Mesendoderm (in vitro differentiated cells): ENCODE measurements at regions not wholly inside any gene's neighbourhood (a gene's known extent, or its start where the extent isn't known, plus 50 kb on each side); places are given as distances from the start of the nearest gene placed in this dataset.

Experiments
- DNase-seq: peaks from one replicate; pipeline ENCODE4 v3.0.0; 2013
- H2AK5ac ChIP-seq: 2 replicates; pipeline ENCODE4 v1.6.1; 2013; ENCODE audit warnings: low read length, inconsistent platforms
- H2BK120ac ChIP-seq: 2 replicates; pipeline ENCODE4 v1.6.1; 2013; ENCODE audit warnings: low read depth, mild to moderate bottlenecking, low read length, moderate library complexity, mixed read lengths
- H2BK15ac ChIP-seq: replicated peaks from 2 replicates; pipeline ENCODE4 v1.6.1; 2013; ENCODE audit warnings: low read depth, mild to moderate bottlenecking, moderate library complexity
- H2BK5ac ChIP-seq: 2 replicates; pipeline ENCODE4 v1.6.1; 2013; ENCODE audit warnings: low read length, inconsistent platforms
- H3K18ac ChIP-seq: 2 replicates; pipeline ENCODE4 v1.6.1; 2013; ENCODE audit warnings: mild to moderate bottlenecking, low read length, mixed read lengths
- H3K23ac ChIP-seq: one replicate; pipeline ENCODE4 v1.6.1; 2013; ENCODE audit warnings: low read length
- H3K27ac ChIP-seq: 2 replicates; pipeline ENCODE4 v1.5.1; 2013; ENCODE audit warnings: low read depth, mild to moderate bottlenecking, inconsistent platforms, low read length, moderate library complexity
- H3K27me3 ChIP-seq: 2 replicates; pipeline ENCODE4 v1.6.1; 2013; ENCODE audit warnings: low read length, control low read depth, mild to moderate bottlenecking, inconsistent platforms; ENCODE audit not compliant: insufficient read depth, poor library complexity
- H3K36me3 ChIP-seq: 2 replicates; pipeline ENCODE4 v1.6.1; 2013; ENCODE audit warnings: low read length, inconsistent platforms; ENCODE audit not compliant: control insufficient read depth, insufficient read depth
- H3K4ac ChIP-seq: one replicate; pipeline ENCODE4 v1.6.1; 2013; ENCODE audit warnings: low read depth, mild to moderate bottlenecking, low read length, moderate library complexity
- H3K4me1 ChIP-seq: 2 replicates; pipeline ENCODE4 v1.6.1; 2013; ENCODE audit warnings: low read depth, low read length, inconsistent platforms; ENCODE audit not compliant: control insufficient read depth
- H3K4me2 ChIP-seq: 2 replicates; pipeline ENCODE4 v1.6.1; 2013; ENCODE audit warnings: low read length
- H3K4me3 ChIP-seq: 2 replicates; pipeline ENCODE4 v1.5.1; 2013; ENCODE audit warnings: mild to moderate bottlenecking, low read length
- H3K56ac ChIP-seq: one replicate; pipeline ENCODE4 v1.6.1; 2013; ENCODE audit warnings: low read length
- H3K79me1 ChIP-seq: 2 replicates; pipeline ENCODE4 v1.6.1; 2013; ENCODE audit warnings: low read length, inconsistent platforms
- H3K79me2 ChIP-seq: 2 replicates; pipeline ENCODE4 v1.6.1; 2013; ENCODE audit warnings: mild to moderate bottlenecking, low read length; ENCODE audit not compliant: control insufficient read depth, insufficient read depth
- H3K9ac ChIP-seq: 2 replicates; pipeline ENCODE4 v1.6.1; 2013; ENCODE audit warnings: low read length, inconsistent platforms
- H4K5ac ChIP-seq: one replicate; pipeline ENCODE4 v1.6.1; 2013; ENCODE audit warnings: low read length
- H4K8ac ChIP-seq: one replicate; pipeline ENCODE4 v1.6.1; 2013; ENCODE audit warnings: low read depth, mild to moderate bottlenecking, control low read depth, low read length, moderate library complexity
- WGBS: extraction: QIAGEN DNeasy Blood & Tissue Kit; methylation state at CpG from one replicate; pipeline ENCODE4 v1.1.7; 2013; ENCODE audit warnings: low lambda C conversion rate, missing lambda C conversion rate; ENCODE audit not compliant: insufficient coverage; ENCODE audit errors: extremely low coverage; 5-methylcytosine and 5-hydroxymethylcytosine counted together

GRCh38 chr6:8246403-8246802, 144.1 kb upstream of the EEF1E1 start:
- no peak overlapping the region for H3K4ac ChIP-seq
- H3K79me1 ChIP-seq = no peaks in the 10 kb centered on the region
- H2BK120ac ChIP-seq = no peak overlapping the region
- H3K9ac ChIP-seq = no peak overlapping the region
- H3K23ac ChIP-seq = no peak overlapping the region
- no peak overlapping the region for H4K5ac ChIP-seq
- no peak overlapping the region for H3K4me2 ChIP-seq
- H3K56ac ChIP-seq = no peak overlapping the region
- DNase-seq = no peak
- no peak overlapping the region for H2BK5ac ChIP-seq
- H2AK5ac ChIP-seq = no peak overlapping the region
- no peaks in the 10 kb centered on the region for H3K27me3 ChIP-seq
- no peaks in the 10 kb centered on the region for H3K36me3 ChIP-seq
- H3K18ac ChIP-seq = no peak overlapping the region
- no peak overlapping the region for H2BK15ac ChIP-seq
- H4K8ac ChIP-seq = no peak overlapping the region
- H3K4me1 ChIP-seq = no peaks in the 10 kb centered on the region
- no peak overlapping the region for H3K4me3 ChIP-seq
- H3K27ac ChIP-seq = no peak overlapping the region
- H3K79me2 ChIP-seq = no peaks in the 10 kb centered on the region
- no CpG with 5 or more reads among the region's 2 CpGs for WGBS

- H3K79me1 ChIP-seq = no peaks in the 10 kb centered on the region
- H3K9ac ChIP-seq = no peak overlapping the region
- WGBS = no CpG with 5 or more reads among the region's 6 CpGs
- no peaks in the 10 kb centered on the region for H3K79me2 ChIP-seq
- H3K4me1 ChIP-seq = no peaks in the 10 kb centered on the region
- no peak overlapping the region for H3K56ac ChIP-seq
- no peak overlapping the region for H2BK15ac ChIP-seq
- no peak overlapping the region for H3K23ac ChIP-seq
- H4K8ac ChIP-seq = peak overlapping the region; percentile 65
- no peaks in the 10 kb centered on the region for H3K36me3 ChIP-seq
- H2BK120ac ChIP-seq = no peak overlapping the region
- no peak overlapping the region for H3K4me3 ChIP-seq
- no peak overlapping the region for H2AK5ac ChIP-seq
- H3K4ac ChIP-seq = no peak overlapping the region
- H3K27me3 ChIP-seq = no peaks in the 10 kb centered on the region
- H3K18ac ChIP-seq = no peak overlapping the region
- no peak for DNase-seq
- H2BK5ac ChIP-seq = no peak overlapping the region
- no peak overlapping the region for H4K5ac ChIP-seq
- H3K27ac ChIP-seq = no peak overlapping the region
- no peak overlapping the region for H3K4me2 ChIP-seq
These were observed 143.4 kb upstream of the EEF1E1 start for GRCh38 chr6:8245726-8246125.

DNA sequence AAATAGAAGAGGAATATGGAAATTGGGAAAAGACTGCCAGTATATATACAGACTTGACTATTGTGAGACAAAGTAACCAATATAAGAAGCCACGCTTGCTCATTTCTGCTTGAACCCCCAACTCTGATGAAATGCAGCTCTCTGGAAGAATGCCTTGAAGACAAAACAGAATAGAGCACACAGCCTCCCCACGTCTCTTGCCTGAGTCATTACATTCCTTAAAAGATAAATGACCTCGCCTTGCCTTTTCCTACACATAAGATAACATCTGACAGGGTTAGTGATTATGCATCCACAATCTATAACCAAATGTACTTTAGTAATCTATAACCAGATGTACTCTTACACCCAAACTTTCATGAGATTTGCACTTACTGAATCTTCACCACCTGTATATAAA, 141.1 kb upstream of the EEF1E1 start:
- no peak overlapping the region for H3K23ac ChIP-seq
- WGBS = no CpG with 5 or more reads among the region's 3 CpGs
- H2BK15ac ChIP-seq = no peak overlapping the region
- no peak overlapping the region for H4K5ac ChIP-seq
- H3K27ac ChIP-seq = no peak overlapping the region
- H3K79me2 ChIP-seq = no peaks in the 10 kb centered on the region
- H3K56ac ChIP-seq = no peak overlapping the region
- no peak overlapping the region for H3K4ac ChIP-seq
- no peak overlapping the region for H3K4me2 ChIP-seq
- no peaks in the 10 kb centered on the region for H3K79me1 ChIP-seq
- no peak overlapping the region for H3K4me3 ChIP-seq
- DNase-seq = peak; percentile 61
- H3K27me3 ChIP-seq = no peaks in the 10 kb centered on the region
- no peaks in the 10 kb centered on the region for H3K36me3 ChIP-seq
- no peak overlapping the region for H3K18ac ChIP-seq
- H3K4me1 ChIP-seq = no peaks in the 10 kb centered on the region
- H4K8ac ChIP-seq = no peak overlapping the region
- no peak overlapping the region for H2BK120ac ChIP-seq
- H2BK5ac ChIP-seq = no peak overlapping the region
- H2AK5ac ChIP-seq = no peak overlapping the region
- no peak overlapping the region for H3K9ac ChIP-seq

GRCh38 chr6:8242885-8243284, 140.5 kb upstream of the EEF1E1 start:
- no peak overlapping the region for H3K4me2 ChIP-seq
- no peaks in the 10 kb centered on the region for H3K27me3 ChIP-seq
- WGBS = no CpG with 5 or more reads among the region's 3 CpGs
- no peaks in the 10 kb centered on the region for H3K4me1 ChIP-seq
- H3K27ac ChIP-seq = no peak overlapping the region
- H4K5ac ChIP-seq = no peak overlapping the region
- no peak overlapping the region for H2BK15ac ChIP-seq
- no peak overlapping the region for H3K18ac ChIP-seq
- no peak overlapping the region for H2BK5ac ChIP-seq
- H4K8ac ChIP-seq = no peak overlapping the region
- H3K56ac ChIP-seq = no peak overlapping the region
- no peaks in the 10 kb centered on the region for H3K79me1 ChIP-seq
- H3K79me2 ChIP-seq = no peaks in the 10 kb centered on the region
- H3K4me3 ChIP-seq = no peak overlapping the region
- no peak for DNase-seq
- no peak overlapping the region for H2BK120ac ChIP-seq
- no peak overlapping the region for H3K4ac ChIP-seq
- no peak overlapping the region for H3K9ac ChIP-seq
- no peak overlapping the region for H2AK5ac ChIP-seq
- no peak overlapping the region for H3K23ac ChIP-seq
- H3K36me3 ChIP-seq = no peaks in the 10 kb centered on the region

DNA sequence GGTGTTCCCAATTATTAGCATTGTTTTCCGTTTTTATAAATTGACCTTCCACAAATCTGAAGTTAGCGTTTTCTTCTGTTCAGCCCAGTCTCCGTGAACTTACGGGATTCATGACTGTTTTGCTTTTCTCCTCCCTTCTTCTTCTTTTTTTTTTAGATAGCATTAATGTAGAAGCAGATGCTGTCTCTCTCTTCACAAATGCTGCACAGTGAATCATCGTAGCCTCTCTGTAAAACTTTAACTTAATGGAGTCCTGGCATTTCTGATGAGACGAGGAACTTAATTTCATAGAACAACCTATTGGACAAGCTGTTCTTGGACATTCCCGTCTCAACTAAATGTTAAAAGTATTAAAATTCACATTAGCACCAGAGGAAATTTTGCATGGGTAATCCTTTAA, 138.0 kb upstream of the EEF1E1 start:
- Histone ChIP-seq H3K4me3 (no peak overlapping the region), H4K8ac (no peak overlapping the region), H3K27me3 (no peaks in the 10 kb centered on the region), H3K9ac (no peak overlapping the region), H3K4me1 (no peaks in the 10 kb centered on the region), H2BK15ac (no peak overlapping the region), H3K18ac (no peak overlapping the region), H2AK5ac (no peak overlapping the region), H3K56ac (no peak overlapping the region), H3K79me1 (no peaks in the 10 kb centered on the region), H2BK120ac (no peak overlapping the region), H3K4ac (no peak overlapping the region), H4K5ac (no peak overlapping the region), H3K4me2 (no peak overlapping the region), H3K79me2 (no peaks in the 10 kb centered on the region), H3K27ac (no peak overlapping the region), H3K36me3 (no peaks in the 10 kb centered on the region), H3K23ac (no peak overlapping the region), H2BK5ac (no peak overlapping the region)
- WGBS = no CpG with 5 or more reads among the region's 7 CpGs
- no peak for DNase-seq

DNA sequence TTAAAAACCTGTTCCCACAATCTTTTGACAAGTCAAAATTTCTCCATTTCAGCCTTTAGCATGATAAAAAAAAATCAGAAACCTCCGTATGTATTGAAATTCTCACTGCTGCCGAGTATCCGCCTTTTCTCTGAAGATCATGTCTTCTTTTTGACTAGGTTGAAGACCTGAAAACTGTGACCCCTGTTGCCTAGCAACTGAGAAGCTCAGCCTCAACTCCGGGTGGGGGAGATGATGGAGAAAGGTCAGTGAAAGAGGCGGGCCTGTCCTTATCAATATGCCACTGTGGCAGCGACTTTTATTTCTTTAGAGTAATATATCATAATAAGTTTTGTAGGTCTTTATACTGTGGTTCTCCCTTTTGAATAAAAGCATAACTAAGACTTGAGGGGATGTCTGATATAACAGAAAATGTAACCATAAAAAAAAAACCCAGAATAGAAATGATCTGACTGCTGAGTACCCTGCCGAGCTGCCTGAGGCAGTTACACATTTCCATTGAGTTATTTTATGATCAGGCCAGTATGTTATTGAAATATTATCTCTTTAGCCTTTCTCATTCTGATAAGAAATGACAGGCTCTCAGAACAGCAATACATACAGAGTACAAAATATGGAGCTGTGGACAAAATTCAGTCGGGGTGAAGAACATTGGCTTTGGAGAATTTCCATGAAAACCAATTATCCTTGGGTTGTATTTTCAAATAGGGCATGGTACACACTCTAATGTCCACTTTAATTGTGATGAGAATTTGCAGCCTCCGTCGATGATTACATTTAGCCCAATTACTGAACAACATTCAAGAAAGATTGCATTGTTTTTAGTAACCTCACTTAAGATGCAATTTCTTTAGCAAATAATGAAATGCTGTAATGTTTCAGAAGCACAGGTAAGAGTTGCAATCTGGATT, 136.7 kb upstream of the EEF1E1 start:
- Histone ChIP-seq H3K79me1 (no peaks in the 10 kb centered on the region), H3K9ac (no peak overlapping the region), H3K4me2 (no peak overlapping the region), H3K4me1 (no peaks in the 10 kb centered on the region), H2BK15ac (no peak overlapping the region), H4K5ac (no peak overlapping the region), H2BK120ac (no peak overlapping the region), H3K4me3 (no peak overlapping the region), H3K27me3 (no peaks in the 10 kb centered on the region), H3K4ac (no peak overlapping the region), H3K36me3 (no peaks in the 10 kb centered on the region), H3K18ac (no peak overlapping the region), H2BK5ac (no peak overlapping the region), H3K27ac (no peak overlapping the region), H3K79me2 (no peaks in the 10 kb centered on the region), H4K8ac (no peak overlapping the region), H2AK5ac (no peak overlapping the region), H3K23ac (no peak overlapping the region), H3K56ac (no peak overlapping the region)
- DNase-seq = peak; percentile 64
- no CpG with 5 or more reads among the region's 10 CpGs for WGBS
